Effector memory CD8-positive, alpha-beta T cell (primary cell): ENCODE measurements at regions not wholly inside any gene's neighbourhood (a gene's known extent, or its start where the extent isn't known, plus 50 kb on each side); places are given as distances from the start of the nearest gene placed in this dataset.
A peak's percentile ranks its signal among the peaks of the same experiment; 100 is the strongest.

Experiments
- ATAC-seq: fragments of 150-1000 bp; cut with Tn5 transposase; replicated peaks from 2 replicates; pipeline ENCODE4 v1.10.0; 2021; ENCODE audit warnings: mild to moderate bottlenecking, moderate library complexity
- DNase-seq, 3 experiments: peaks; one replicate each; pipeline ENCODE4 v3.0.0; 2021
- H3K27ac Mint-ChIP-seq, 2 donors: one replicate each; pipeline ENCODE4 v1.8.0; 2022; ENCODE audit warnings: mild to moderate bottlenecking in 2 of 2, mixed read lengths in 2 of 2, moderate library complexity in 2 of 2
- H3K27me3 Mint-ChIP-seq, 2 donors: one replicate each; pipeline ENCODE4 v1.8.0; 2022; ENCODE audit warnings: mixed read lengths in 2 of 2
- H3K36me3 Mint-ChIP-seq: one replicate; pipeline ENCODE4 v1.8.0; 2022; ENCODE audit warnings: mild to moderate bottlenecking, moderate library complexity, mixed read lengths; ENCODE audit not compliant: insufficient read depth
- H3K4me1 Mint-ChIP-seq, 2 donors: one replicate each; pipeline ENCODE4 v1.8.0; 2022; ENCODE audit warnings: low read depth in 2 of 2, mixed read lengths in 2 of 2
- H3K4me3 Mint-ChIP-seq, 2 donors: one replicate each; pipeline ENCODE4 v1.8.0; 2022; ENCODE audit warnings: mild to moderate bottlenecking in 2 of 2, mixed read lengths in 2 of 2, moderate library complexity in 2 of 2
- H3K9me3 Mint-ChIP-seq, 2 donors: one replicate each; pipeline ENCODE4 v1.8.0; 2022; ENCODE audit warnings: mixed read lengths in 2 of 2

- Mint-ChIP-seq H3K4me1 (no peaks in the 10 kb centered on the region), H3K27ac (peak overlapping the region in 1 of 2 donors; percentile 29), H3K4me3 (no peak overlapping the region), H3K27me3 (peaks cover 24 to 62% of the 10 kb centered on the region in 2 donors), H3K36me3 (peaks cover 2% of the 10 kb centered on the region), H3K9me3 (no peaks in the 10 kb centered on the region)
- DNase-seq (no peak), ATAC-seq (no peak)
These were observed 86.6 kb upstream of the PCBD1 start for GRCh38 chr10:70974920-70975319.

- Mint-ChIP-seq H3K4me3 (no peak overlapping the region), H3K9me3 (no peaks in the 10 kb centered on the region), H3K27ac (no peak overlapping the region), H3K27me3 (peaks cover 13 to 50% of the 10 kb centered on the region in 2 donors), H3K4me1 (no peaks in the 10 kb centered on the region), H3K36me3 (peaks cover 2% of the 10 kb centered on the region)
- DNase-seq (no peak), ATAC-seq (no peak)
These were observed 87.8 kb upstream of the PCBD1 start for GRCh38 chr10:70976063-70976695.

- DNase-seq (no peak), ATAC-seq (no peak)
- H3K27me3 Mint-ChIP-seq, result peaks cover 13 to 50% of the 10 kb centered on the region in 2 donors
- H3K4me3 Mint-ChIP-seq, result no peak overlapping the region
- H3K27ac Mint-ChIP-seq, result no peak overlapping the region
- peaks cover 9 to 12% of the 10 kb centered on the region in 2 donors for H3K4me1 Mint-ChIP-seq
- H3K36me3 Mint-ChIP-seq, result peaks cover 2% of the 10 kb centered on the region
- H3K9me3 Mint-ChIP-seq, result no peaks in the 10 kb centered on the region
These were observed 89.3 kb upstream of the PCBD1 start for GRCh38 chr10:70977625-70978024.

GRCh38 chr10:70978181-70978580 is 89.8 kb upstream of the PCBD1 start:
- Mint-ChIP-seq H3K9me3 (no peaks in the 10 kb centered on the region), H3K27me3 (peaks cover 13 to 47% of the 10 kb centered on the region in 2 donors), H3K4me3 (no peak overlapping the region), H3K27ac (no peak overlapping the region), H3K36me3 (peaks cover 2% of the 10 kb centered on the region), H3K4me1 (peaks cover 14 to 16% of the 10 kb centered on the region in 2 donors)
- no peak for ATAC-seq
- no peak for DNase-seq

GRCh38 chr10:70978816-70979480 is 90.6 kb upstream of the PCBD1 start:
- H3K4me1 Mint-ChIP-seq, result peaks cover 14 to 16% of the 10 kb centered on the region in 2 donors
- DNase-seq (no peak), ATAC-seq (no peak)
- H3K27me3 Mint-ChIP-seq, result peaks cover 13 to 39% of the 10 kb centered on the region in 2 donors
- no peak overlapping the region for H3K4me3 Mint-ChIP-seq
- H3K27ac Mint-ChIP-seq, result no peak overlapping the region
- peaks cover 2% of the 10 kb centered on the region for H3K36me3 Mint-ChIP-seq
- no peaks in the 10 kb centered on the region for H3K9me3 Mint-ChIP-seq

- Mint-ChIP-seq H3K27me3 (peaks cover 13 to 22% of the 10 kb centered on the region in 2 donors), H3K27ac (peak overlapping the region in 1 of 2 donors; percentile 37), H3K9me3 (no peaks in the 10 kb centered on the region), H3K36me3 (peaks cover 2% of the 10 kb centered on the region), H3K4me3 (no peak overlapping the region), H3K4me1 (peaks cover 18 to 29% of the 10 kb centered on the region in 2 donors)
- DNase-seq (no peak), ATAC-seq (no peak)
These were observed 92.3 kb upstream of the PCBD1 start for GRCh38 chr10:70980687-70981086.

- Mint-ChIP-seq H3K27me3 (peaks cover 8 to 16% of the 10 kb centered on the region in 2 donors), H3K4me3 (peak overlapping the region in 1 of 2 donors; percentile 37), H3K4me1 (peaks cover 23 to 35% of the 10 kb centered on the region in 2 donors)
These were observed 92.9 kb upstream of the PCBD1 start for GRCh38 chr10:70981171-70981836.

GRCh38 chr10:70981936-70982335 is 93.6 kb upstream of the PCBD1 start:
- peak overlapping the region; percentile 68 to 77 for H3K4me3 Mint-ChIP-seq
- no peak for DNase-seq

More at GRCh38 chr10:70981171-70981836, 92.9 kb upstream of the PCBD1 start:
- Mint-ChIP-seq H3K27ac (peak overlapping the region; percentile 37 to 96), H3K9me3 (no peaks in the 10 kb centered on the region), H3K36me3 (peaks cover 2% of the 10 kb centered on the region)
- peak; percentile 22 for ATAC-seq
- no peak for DNase-seq

GRCh38 chr10:70982443-70982842 is 94.1 kb upstream of the PCBD1 start:
- Mint-ChIP-seq H3K4me1 (peaks cover 29 to 38% of the 10 kb centered on the region in 2 donors), H3K4me3 (peak overlapping the region; percentile 68 to 77), H3K27ac (peak overlapping the region; percentile 37 to 96), H3K27me3 (peaks cover 7 to 8% of the 10 kb centered on the region in 2 donors), H3K36me3 (peaks cover 2% of the 10 kb centered on the region), H3K9me3 (no peaks in the 10 kb centered on the region)
- ATAC-seq, result peak; percentile 65
- DNase-seq, result no peak

More at GRCh38 chr10:70981936-70982335, 93.6 kb upstream of the PCBD1 start:
- H3K9me3 Mint-ChIP-seq, result no peaks in the 10 kb centered on the region
- peaks cover 27 to 38% of the 10 kb centered on the region in 2 donors for H3K4me1 Mint-ChIP-seq
- ATAC-seq, result no peak
- peaks cover 7 to 10% of the 10 kb centered on the region in 2 donors for H3K27me3 Mint-ChIP-seq
- peaks cover 2% of the 10 kb centered on the region for H3K36me3 Mint-ChIP-seq
- H3K27ac Mint-ChIP-seq, result peak overlapping the region; percentile 37 to 96

- no peaks in the 10 kb centered on the region for H3K9me3 Mint-ChIP-seq
- peak overlapping the region; percentile 44 to 89 for H3K27ac Mint-ChIP-seq
- ATAC-seq (no peak), DNase-seq (no peak)
- no peaks in the 10 kb centered on the region for H3K36me3 Mint-ChIP-seq
- no peak overlapping the region for H3K4me3 Mint-ChIP-seq
- peaks cover 29 to 45% of the 10 kb centered on the region in 2 donors for H3K4me1 Mint-ChIP-seq
- no peaks in the 10 kb centered on the region for H3K27me3 Mint-ChIP-seq
These were observed 96.8 kb upstream of the PCBD1 start for GRCh38 chr10:70984986-70985722.

- H3K9me3 Mint-ChIP-seq, result no peaks in the 10 kb centered on the region
- no peaks in the 10 kb centered on the region for H3K27me3 Mint-ChIP-seq
- H3K36me3 Mint-ChIP-seq, result no peaks in the 10 kb centered on the region
- H3K4me3 Mint-ChIP-seq, result peak overlapping the region in 1 of 2 donors; percentile 27
- H3K4me1 Mint-ChIP-seq, result peaks cover 29 to 45% of the 10 kb centered on the region in 2 donors
- DNase-seq, result peak in 1 of 3 experiments; percentile 12
- H3K27ac Mint-ChIP-seq, result peak overlapping the region; percentile 44 to 89
- ATAC-seq, result peak; percentile 62
These were observed 97.7 kb upstream of the PCBD1 start for GRCh38 chr10:70985824-70986622.

GRCh38 chr10:70986623-70986950 is 98.2 kb upstream of the PCBD1 start:
- H3K4me1 Mint-ChIP-seq, result peaks cover 28 to 42% of the 10 kb centered on the region in 2 donors
- H3K9me3 Mint-ChIP-seq, result no peaks in the 10 kb centered on the region
- no peaks in the 10 kb centered on the region for H3K27me3 Mint-ChIP-seq
- H3K4me3 Mint-ChIP-seq, result no peak overlapping the region
- DNase-seq (no peak), ATAC-seq (no peak)
- H3K27ac Mint-ChIP-seq, result peak overlapping the region; percentile 44 to 89
- no peaks in the 10 kb centered on the region for H3K36me3 Mint-ChIP-seq
